HL-60 (cell line): ENCODE measurements at regions not wholly inside any gene's neighbourhood (a gene's known extent, or its start where the extent isn't known, plus 50 kb on each side); places are given as distances from the start of the nearest gene placed in this dataset.

Source experiments
- CTCF ChIP-seq: IDR thresholded peaks from one replicate; pipeline ENCODE4 v1.5.1; 2011; ENCODE audit warnings: low read length, control low read depth, inconsistent platforms; ENCODE audit not compliant: insufficient read depth
- POLR2AphosphoS5 ChIP-seq: IDR thresholded peaks from 2 replicates; pipeline ENCODE4 v1.6.1; 2012; ENCODE audit warnings: low read depth
- TF ChIP-seq, protein P1 (sequence below): IDR thresholded peaks from 2 replicates; pipeline ENCODE4 v1.6.1; 2012; ENCODE audit warnings: low read depth; ENCODE audit not compliant: insufficient replicate concordance

GRCh38 chr13:107057028-107057631 is 489.2 kb upstream of the ARGLU1 start:
- TF ChIP-seq CTCF (no peak), POLR2AphosphoS5 (no peak)
- TF ChIP-seq, protein P1, sequence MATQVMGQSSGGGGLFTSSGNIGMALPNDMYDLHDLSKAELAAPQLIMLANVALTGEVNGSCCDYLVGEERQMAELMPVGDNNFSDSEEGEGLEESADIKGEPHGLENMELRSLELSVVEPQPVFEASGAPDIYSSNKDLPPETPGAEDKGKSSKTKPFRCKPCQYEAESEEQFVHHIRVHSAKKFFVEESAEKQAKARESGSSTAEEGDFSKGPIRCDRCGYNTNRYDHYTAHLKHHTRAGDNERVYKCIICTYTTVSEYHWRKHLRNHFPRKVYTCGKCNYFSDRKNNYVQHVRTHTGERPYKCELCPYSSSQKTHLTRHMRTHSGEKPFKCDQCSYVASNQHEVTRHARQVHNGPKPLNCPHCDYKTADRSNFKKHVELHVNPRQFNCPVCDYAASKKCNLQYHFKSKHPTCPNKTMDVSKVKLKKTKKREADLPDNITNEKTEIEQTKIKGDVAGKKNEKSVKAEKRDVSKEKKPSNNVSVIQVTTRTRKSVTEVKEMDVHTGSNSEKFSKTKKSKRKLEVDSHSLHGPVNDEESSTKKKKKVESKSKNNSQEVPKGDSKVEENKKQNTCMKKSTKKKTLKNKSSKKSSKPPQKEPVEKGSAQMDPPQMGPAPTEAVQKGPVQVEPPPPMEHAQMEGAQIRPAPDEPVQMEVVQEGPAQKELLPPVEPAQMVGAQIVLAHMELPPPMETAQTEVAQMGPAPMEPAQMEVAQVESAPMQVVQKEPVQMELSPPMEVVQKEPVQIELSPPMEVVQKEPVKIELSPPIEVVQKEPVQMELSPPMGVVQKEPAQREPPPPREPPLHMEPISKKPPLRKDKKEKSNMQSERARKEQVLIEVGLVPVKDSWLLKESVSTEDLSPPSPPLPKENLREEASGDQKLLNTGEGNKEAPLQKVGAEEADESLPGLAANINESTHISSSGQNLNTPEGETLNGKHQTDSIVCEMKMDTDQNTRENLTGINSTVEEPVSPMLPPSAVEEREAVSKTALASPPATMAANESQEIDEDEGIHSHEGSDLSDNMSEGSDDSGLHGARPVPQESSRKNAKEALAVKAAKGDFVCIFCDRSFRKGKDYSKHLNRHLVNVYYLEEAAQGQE: no peak
